Body of pancreas (tissue), 4 donors: ENCODE measurements at regions not wholly inside any gene's neighbourhood (a gene's known extent, or its start where the extent isn't known, plus 50 kb on each side); places are given as distances from the start of the nearest gene placed in this dataset.

Experiments used
- ATAC-seq: fragments of 150-250 bp; one replicate; pipeline ENCODE4 v1.9.1; 2016
- DNase-seq, 4 donors: peaks; one replicate each; pipeline ENCODE4 v3.0.0-alpha.2; 2019
- H3K27ac ChIP-seq, 4 donors: fragments of 200-600 bp; sonication (generic); 1 replicate in 3 of 4; 2 replicates in 1 of 4; pipeline versions ENCODE4 v1.5.1 to v1.6.1; 2016 to 2019; ENCODE audit warnings: mild to moderate bottlenecking in 1 of 4, mixed read lengths in 1 of 4, moderate library complexity in 1 of 4
- H3K27me3 ChIP-seq, 2 donors: fragments of 200-600 bp; sonication (generic); one replicate each; pipeline ENCODE4 v1.6.0; 2016; ENCODE audit warnings: mild to moderate bottlenecking in 1 of 2
- H3K36me3 ChIP-seq, 2 donors: fragments of 200-600 bp; sonication (generic); replicated peaks in 1 of 2; 2 replicates each; pipeline ENCODE4 v1.5.1; 2016; ENCODE audit warnings: low read depth in 2 of 2; ENCODE audit not compliant: insufficient read depth in 1 of 2
- H3K4me1 ChIP-seq: fragments of 200-600 bp; sonication (generic); one replicate; pipeline ENCODE4 v1.6.0; 2016
- H3K4me3 ChIP-seq, 2 donors: fragments of 200-600 bp; sonication (generic); 1 replicate in 1 of 2; 2 replicates in 1 of 2; pipeline ENCODE4 v1.5.1; 2016 to 2019
- H3K9me3 ChIP-seq, 3 donors: fragments of 200-600 bp; sonication (generic); 1 replicate in 2 of 3; 2 replicates in 1 of 3; pipeline ENCODE4 v1.5.1; 2016
- CTCF ChIP-seq, 7 experiments: fragments of 450-650 bp in 4 of 7; fragments of 200-600 bp in 3 of 7; sonication (generic) in 3 of 7; IDR thresholded peaks; one replicate each; pipeline ENCODE4 v1.5.1; 2016 to 2019; ENCODE audit warnings: antibody characterized with exemption in 7 of 7
- POLR2A ChIP-seq, 3 donors: fragments of 450-650 bp; IDR thresholded peaks; one replicate each; pipeline ENCODE4 v1.6.1; 2016; ENCODE audit warnings: antibody characterized with exemption in 3 of 3, mild to moderate bottlenecking in 2 of 3
- WGBS, 2 donors: methylation state at CpG; one replicate each; pipeline ENCODE4 v1.1.5; 2017; 5-methylcytosine and 5-hydroxymethylcytosine counted together
- intact Hi-C: fragments of 100-400 bp; cut with DNase I; formaldehyde crosslinking; loops from one replicate; pipeline ENCODE4 v1.15.1; 2023

- no peak for TF ChIP-seq CTCF (IDR thresholded peaks at IDR 0.05)
- WGBS, 2 donors: 53 to 58% methylated on average over 4 of the region's 4 CpGs
- intact Hi-C loops: no loop called here
- peak overlapping the region in 2 of 4 donors; percentile 74 to 80 for H3K27ac ChIP-seq
- H3K27me3 ChIP-seq: no peaks in the 10 kb centered on the region
- no peaks in the 10 kb centered on the region for H3K9me3 ChIP-seq
- H3K4me3 ChIP-seq: no peak overlapping the region
- H3K4me1 ChIP-seq: peaks cover 18% of the 10 kb centered on the region
- ATAC-seq (no peak), DNase-seq (no peak)
- H3K36me3 ChIP-seq: no peaks in the 10 kb centered on the region
These were observed 149.9 kb upstream of the KLF4 start for GRCh38 chr9:107639426-107639825.

GRCh38 chr9:107638521-107639310 is 149.1 kb upstream of the KLF4 start:
- TF ChIP-seq CTCF (IDR thresholded peaks at IDR 0.05) (no peak), POLR2A (IDR thresholded peaks at IDR 0.05) (peak in 1 of 3 donors; percentile 21)
- DNase-seq (peak in 3 of 4 donors; percentile 24 to 57 (median 37)), ATAC-seq (no peak)
- H3K9me3 ChIP-seq: no peaks in the 10 kb centered on the region
- H3K27ac ChIP-seq: peak overlapping the region in 3 of 4 donors; percentile 74 to 80 (median 79)
- no peaks in the 10 kb centered on the region for H3K36me3 ChIP-seq
- no peaks in the 10 kb centered on the region for H3K27me3 ChIP-seq
- no peak overlapping the region for H3K4me3 ChIP-seq
- WGBS, 2 donors: 26 to 27% methylated on average over 7 of the region's 7 CpGs
- peaks cover 18% of the 10 kb centered on the region for H3K4me1 ChIP-seq
- intact Hi-C loops: no loop called here

- no peaks in the 10 kb centered on the region for H3K27me3 ChIP-seq
- H3K36me3 ChIP-seq: no peaks in the 10 kb centered on the region
- ATAC-seq (peak; percentile 88), DNase-seq (peak; percentile 65 to 91 (median 80))
- 0 to 15% methylated on average over 29 to 67 of the region's 67 CpGs for WGBS, 2 donors
- no peaks in the 10 kb centered on the region for H3K9me3 ChIP-seq
- peak overlapping the region; percentile 57 to 80 (median 76) for H3K27ac ChIP-seq
- intact Hi-C loops: no loop called here
- H3K4me3 ChIP-seq: peak overlapping the region in 1 of 2 donors; percentile 7
- peaks cover 18% of the 10 kb centered on the region for H3K4me1 ChIP-seq
- TF ChIP-seq POLR2A (IDR thresholded peaks at IDR 0.05): peak; percentile 58 to 79 (median 78)
- peak in 2 of 7 experiments; percentile 3 to 9 for TF ChIP-seq CTCF (IDR thresholded peaks at IDR 0.05)
These were observed 148.2 kb upstream of the KLF4 start for GRCh38 chr9:107637421-107638420.

- no peak overlapping the region for H3K4me3 ChIP-seq
- TF ChIP-seq CTCF (IDR thresholded peaks at IDR 0.05) (no peak), POLR2A (IDR thresholded peaks at IDR 0.05) (no peak)
- no peak for DNase-seq
- H3K36me3 ChIP-seq: no peaks in the 10 kb centered on the region
- ATAC-seq: no peak
- WGBS, 2 donors: 69 to 85% methylated on average over 5 of the region's 5 CpGs
- intact Hi-C loops: no loop called here
- H3K27me3 ChIP-seq: no peaks in the 10 kb centered on the region
- H3K9me3 ChIP-seq: no peaks in the 10 kb centered on the region
- peak overlapping the region; percentile 57 to 80 (median 76) for H3K27ac ChIP-seq
- H3K4me1 ChIP-seq: peaks cover 18% of the 10 kb centered on the region
These were observed 147.2 kb upstream of the KLF4 start for GRCh38 chr9:107636571-107637381.
